D341Med (cell line): ENCODE measurements at regions not wholly inside any gene's neighbourhood (a gene's known extent, or its start where the extent isn't known, plus 50 kb on each side); places are given as distances from the start of the nearest gene placed in this dataset.

Experiments
- DNase-seq: peaks from one replicate; pipeline ENCODE4 v3.0.0; 2012; ENCODE audit warnings: low spot score

- no peak for DNase-seq
These were observed 80.0 kb downstream of the CENPW start for GRCh38 chr6:126419901-126420300.

DNA sequence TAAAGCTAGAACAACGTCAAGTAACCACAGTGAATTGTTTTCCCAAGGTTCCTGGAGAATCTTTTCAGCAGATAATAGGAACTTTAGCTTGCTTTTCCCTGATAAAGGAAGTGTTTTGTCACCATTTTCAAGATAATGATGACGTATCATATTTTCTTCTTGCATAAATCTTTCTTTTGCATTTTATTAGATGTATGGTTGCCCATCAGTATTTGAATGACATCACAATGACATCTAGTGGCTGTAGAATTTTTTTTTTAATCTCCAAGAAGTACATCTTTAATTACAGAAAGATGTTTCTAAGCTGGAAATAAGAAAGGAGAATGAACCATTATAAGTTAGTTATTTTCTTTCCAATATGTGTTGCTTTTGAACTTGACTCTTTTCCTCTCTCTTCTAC lies 83.0 kb downstream of the CENPW start:
- no peak for DNase-seq

- no peak for DNase-seq
These were observed 87.8 kb downstream of the CENPW start for GRCh38 chr6:126427713-126428112.

- no peak for DNase-seq
These were observed 90.0 kb downstream of the CENPW start for GRCh38 chr6:126429866-126430265.

DNA sequence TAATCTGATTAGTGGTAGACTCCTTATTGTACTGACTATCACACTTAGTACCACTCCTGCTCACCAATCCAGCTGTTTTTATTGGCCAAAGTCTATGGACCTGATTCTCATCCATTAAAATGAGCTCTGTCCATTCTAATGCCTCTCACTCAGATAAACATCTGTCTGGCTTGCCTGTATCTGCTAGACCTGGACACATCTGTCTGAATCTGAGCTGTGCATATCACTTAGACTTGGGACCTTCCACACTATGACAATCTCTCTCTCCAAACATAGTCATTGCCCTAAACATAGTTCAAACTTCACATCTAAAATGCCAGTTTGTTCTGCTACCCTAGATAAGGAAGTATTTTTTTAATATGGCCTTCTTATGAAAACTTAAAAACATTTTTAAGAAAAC lies 92.6 kb downstream of the CENPW start:
- no peak for DNase-seq

GRCh38 chr6:126433927-126434326 lies 94.0 kb downstream of the CENPW start:
- no peak for DNase-seq

DNA sequence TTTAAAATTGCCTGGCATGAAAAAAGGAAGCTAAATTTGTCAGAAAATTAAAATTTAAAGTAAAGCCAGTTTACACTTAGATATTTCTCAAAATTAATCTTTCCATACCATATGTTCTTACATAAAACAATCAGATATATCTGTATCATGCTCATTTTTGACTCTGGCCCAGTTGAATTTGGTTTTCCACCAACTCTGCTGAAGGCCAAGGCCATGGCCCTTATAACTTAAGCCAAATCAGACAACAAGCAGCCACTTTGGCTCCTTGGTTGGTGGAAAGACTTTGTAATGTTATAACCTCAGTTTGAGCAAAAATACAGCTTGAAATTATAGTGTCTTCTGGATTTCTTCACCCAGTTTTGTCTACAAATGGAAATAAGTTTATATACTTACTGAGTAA lies 97.3 kb downstream of the CENPW start:
- no peak for DNase-seq

DNA sequence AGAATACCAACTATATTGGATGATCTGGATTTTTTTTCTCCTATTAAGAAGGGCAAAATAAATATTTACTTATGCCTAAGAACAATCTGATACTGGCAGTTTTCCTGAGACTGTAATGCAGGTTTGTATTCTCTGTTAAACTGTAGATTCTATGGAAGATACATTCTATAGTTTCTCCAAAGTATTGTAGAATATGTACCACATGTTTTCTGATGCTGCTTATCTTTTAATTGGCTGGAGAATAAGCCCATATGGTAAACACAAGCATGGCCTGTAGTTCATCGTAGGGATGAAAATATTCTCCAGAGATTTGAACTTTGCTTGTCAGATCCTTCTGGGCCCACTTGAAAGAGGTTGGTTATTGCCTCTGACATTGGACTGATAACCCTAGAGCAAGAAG lies 99.1 kb downstream of the CENPW start:
- DNase-seq: no peak

DNA sequence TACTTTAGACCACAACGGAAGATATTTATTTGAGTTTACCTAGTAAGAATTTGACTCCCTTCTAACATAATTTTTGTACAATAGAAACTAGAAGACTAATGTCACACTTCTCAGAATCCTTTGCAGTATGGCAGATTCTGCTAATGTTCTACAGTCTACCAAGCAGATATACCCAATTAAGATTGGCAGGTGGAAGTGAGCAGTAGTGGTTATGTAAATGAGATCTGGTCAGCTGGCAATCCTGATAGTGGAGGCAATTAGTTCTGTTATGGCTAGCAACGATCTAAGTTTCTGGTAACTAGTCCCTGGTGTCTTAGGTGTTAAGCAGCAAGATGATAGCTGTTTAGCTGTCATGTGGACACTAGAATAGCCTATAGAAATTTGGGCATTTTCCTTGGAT lies 101.0 kb downstream of the CENPW start:
- DNase-seq: no peak

GRCh38 chr6:126444659-126445273 lies 104.9 kb downstream of the CENPW start:
- no peak for DNase-seq

DNA sequence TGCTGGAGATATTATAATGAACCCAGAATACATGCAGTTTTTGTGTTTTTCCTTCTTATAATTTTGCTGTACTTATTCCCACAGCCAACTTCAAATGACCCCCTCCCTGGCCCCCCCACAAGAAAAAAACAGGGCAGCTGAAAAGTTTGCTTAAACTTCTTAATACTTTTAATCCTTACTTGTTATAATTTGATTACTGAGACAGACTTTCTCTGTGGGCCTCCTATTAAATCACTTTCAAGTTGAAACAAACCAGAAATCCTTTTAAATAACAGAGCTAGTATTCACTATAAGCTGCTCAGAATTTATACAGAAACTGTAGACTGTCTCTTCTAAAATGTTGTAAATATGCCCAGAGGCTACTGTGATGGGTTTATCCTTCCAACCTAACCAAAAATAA lies 106.3 kb downstream of the CENPW start:
- DNase-seq: no peak

DNA sequence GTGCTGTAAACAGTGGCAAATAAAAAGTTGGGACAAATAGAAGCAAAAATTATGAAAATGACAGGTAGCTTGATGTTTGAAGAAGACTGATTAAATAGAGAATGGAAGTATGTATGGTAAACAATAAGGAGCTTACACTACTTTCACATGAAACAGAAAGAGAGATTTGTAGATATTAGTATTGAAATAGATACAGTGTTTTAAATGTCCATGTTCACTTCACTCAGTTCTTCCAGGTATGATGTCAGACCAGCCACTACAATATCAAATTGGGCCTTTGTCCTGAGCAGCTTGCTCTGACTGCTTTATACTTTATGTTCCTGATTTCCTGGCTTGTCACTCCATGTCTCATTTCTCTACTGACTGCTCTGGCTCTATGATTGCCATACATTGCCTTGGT lies 107.5 kb downstream of the CENPW start:
- no peak for DNase-seq

DNA sequence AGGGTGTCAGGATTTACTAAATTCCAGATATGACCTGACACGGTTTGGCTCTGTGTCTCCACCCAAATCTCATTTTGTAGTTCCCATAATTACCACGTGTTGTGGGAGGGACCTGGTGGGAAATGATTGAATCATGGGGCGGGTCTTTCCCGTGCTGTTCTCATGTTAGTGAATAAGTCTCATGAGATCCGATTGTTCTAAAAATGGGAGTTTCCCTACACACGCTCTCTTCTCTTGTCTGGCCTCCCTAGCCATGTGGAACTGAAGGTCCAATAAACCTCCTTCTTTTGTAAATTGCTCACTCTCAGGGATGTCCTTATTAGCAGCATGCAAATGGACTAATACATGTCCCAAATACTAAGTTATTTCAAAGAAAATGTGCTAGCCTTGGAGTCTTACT lies 121.1 kb downstream of the CENPW start:
- no peak for DNase-seq

- no peak for DNase-seq
These were observed 124.3 kb downstream of the CENPW start for GRCh38 chr6:126464245-126464644.

DNA sequence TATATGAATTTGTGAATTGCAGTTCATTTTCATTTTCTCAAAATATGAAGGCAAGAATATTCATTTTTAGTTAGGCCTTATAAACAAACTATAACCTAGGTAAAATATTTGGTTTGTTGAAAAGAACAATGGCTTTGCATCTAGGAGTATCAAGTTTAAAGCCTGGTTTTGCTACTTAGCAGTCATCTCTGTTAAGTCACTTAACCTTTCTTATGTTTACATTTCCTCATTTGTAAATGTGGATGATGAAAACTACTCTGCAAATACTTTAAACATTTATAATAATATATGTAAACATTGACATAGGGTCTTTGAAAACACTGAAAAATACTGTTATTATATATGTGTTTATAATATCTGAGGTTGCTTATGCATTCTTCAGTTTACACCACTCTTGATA lies 135.5 kb downstream of the CENPW start:
- DNase-seq: no peak

DNA sequence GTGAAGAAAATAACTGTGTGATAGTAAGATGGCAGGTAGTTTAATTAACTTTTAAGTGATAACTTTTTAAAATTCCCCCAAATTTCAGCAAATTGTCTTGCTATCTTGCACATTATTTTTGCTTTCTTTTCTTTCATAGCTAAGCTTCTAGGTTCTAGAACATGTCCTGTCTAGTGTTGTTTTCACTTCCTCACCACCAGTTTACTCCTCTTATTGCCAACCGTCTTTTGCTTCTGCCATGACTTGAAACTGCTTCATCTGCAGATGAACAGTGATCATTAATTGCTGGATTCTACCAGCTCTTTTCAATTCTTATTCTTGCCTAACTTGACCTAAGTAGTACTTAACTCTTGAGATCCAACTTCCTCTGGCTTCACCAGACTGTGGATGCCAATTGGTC lies 137.8 kb downstream of the CENPW start:
- no peak for DNase-seq

DNA sequence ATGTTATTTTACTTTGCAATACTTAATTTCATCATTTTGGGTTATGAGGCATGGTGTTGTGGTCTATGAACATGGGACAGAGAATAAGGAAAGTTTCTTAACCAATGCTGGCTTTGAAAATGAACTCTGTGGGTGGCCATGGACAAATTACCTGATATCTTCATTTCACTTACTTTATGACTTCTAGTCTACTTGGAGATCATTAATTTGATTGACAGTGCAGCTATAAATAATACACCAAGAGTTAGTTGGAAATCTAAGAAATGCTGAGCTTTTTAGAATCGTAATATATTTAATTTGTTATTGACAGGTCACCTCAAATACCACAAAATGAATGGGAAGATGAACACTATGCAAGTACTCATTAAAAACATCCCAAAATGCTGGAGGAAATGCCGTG lies 140.4 kb downstream of the CENPW start:
- DNase-seq: no peak

GRCh38 chr6:126481319-126481718 lies 141.4 kb downstream of the CENPW start:
- DNase-seq: no peak

GRCh38 chr6:126504792-126505191 lies 164.9 kb downstream of the CENPW start:
- DNase-seq: no peak

- no peak for DNase-seq
These were observed 173.3 kb downstream of the CENPW start for GRCh38 chr6:126513198-126513597.

GRCh38 chr6:126516411-126516810 lies 176.5 kb downstream of the CENPW start:
- no peak for DNase-seq

GRCh38 chr6:126524811-126525326 lies 185.0 kb downstream of the CENPW start:
- no peak for DNase-seq

DNA sequence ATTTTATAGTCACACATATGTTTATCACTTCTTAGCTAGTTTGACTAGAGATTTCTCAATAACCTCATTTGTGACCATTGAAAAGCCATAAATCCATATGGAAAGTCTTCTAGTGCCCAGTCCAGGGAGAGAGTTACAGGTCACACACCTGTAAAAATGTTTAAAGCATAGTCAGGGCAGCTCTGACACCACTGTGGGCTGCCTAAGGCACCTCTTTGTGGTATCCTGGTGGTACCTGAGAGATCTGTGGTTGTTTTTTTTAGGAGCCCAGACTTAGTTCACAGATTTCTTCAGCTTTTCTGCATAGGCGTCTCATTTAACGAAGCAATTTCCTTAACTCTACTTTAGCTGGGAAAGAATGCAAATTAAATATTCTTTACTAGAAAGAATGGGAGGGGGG lies 186.6 kb downstream of the CENPW start:
- no peak for DNase-seq

DNA sequence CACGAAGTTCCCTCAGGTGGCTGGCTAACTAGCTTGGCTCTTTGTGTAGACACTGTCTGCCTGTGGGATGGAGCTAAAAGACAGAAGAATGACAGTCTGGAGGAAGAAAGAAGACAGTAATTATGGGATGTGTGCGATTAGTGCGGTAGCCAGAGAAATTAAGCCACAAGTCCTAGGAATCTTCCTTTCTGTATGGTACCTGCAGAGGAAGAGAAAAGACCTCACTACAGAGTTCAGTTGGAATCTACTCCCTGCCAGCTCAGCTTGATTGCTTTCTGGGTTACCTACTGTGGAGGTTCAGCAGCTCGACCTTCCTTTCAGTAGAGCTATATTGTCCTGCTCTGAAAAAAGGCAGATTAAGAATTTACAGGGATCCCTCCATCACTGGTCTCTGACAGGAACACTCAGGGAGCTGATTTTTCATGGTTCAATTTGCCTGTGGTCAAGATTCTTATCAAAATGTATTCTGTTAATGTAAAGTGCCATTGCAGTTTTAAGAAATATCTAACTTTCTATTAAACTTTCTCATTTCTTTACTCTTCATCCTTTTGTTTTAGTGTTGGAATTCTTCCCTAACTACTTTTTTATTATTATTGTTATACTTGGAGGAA lies 187.2 kb downstream of the CENPW start:
- no peak for DNase-seq
